H1 (cell line): ENCODE measurements at regions not wholly inside any gene's neighbourhood (a gene's known extent, or its start where the extent isn't known, plus 50 kb on each side); places are given as distances from the start of the nearest gene placed in this dataset.

Source experiments
- CBX8 ChIP-seq: fragments of 300-800, 300-1000 bp; sonication (generic); IDR thresholded peaks from 2 replicates; pipeline ENCODE4 v1.7.1; 2016; ENCODE audit warnings: low read depth, low read length, borderline replicate concordance

DNA sequence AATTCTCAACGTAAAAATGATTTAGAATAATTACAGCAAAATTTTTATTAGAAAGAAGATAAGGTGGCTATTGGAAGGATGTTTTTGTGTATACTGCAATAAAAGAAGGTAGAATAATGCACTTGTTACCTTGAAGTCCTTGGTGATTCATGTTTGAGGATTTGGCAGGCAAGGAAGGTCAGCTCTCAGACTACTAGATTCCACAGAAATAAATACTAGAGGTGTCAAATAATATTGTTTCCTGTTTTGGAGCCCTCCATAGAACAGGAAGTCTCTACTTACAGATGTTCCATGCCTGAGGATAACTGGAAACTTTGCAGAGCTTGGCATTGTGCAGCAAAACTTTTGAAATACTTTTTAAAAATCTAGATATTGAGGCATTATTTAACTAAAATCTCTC, 284.3 kb upstream of the SYT1 start (continued):
- TF ChIP-seq CBX8, result no peak
- TF ChIP-seq, all 59 proteins: peak for 0
